ENCODE measurements at regions not wholly inside any gene's neighbourhood (a gene's known extent, or its start where the extent isn't known, plus 50 kb on each side); places are given as distances from the start of the nearest gene placed in this dataset.
"Not testable (repeated sequence)": the region's sequence is repeated elsewhere in the genome, so short reads cannot be mapped to it uniquely, and the experiment has no call there.

GRCh38 chr4:31499216-31499615, 779.0 kb downstream of the PCDH7 start:
- not testable (repeated sequence) for DNase-seq (ENCODE audit: low spot score)

GRCh38 chr4:31516520-31516919, 796.4 kb downstream of the PCDH7 start:
- no peak for DNase-seq (ENCODE audit: low spot score)

- no peak for DNase-seq (ENCODE audit: low spot score)
Observed at GRCh38 chr4:31518796-31519250, 798.7 kb downstream of the PCDH7 start.

- peak; percentile 60 for DNase-seq (ENCODE audit: low spot score)
Observed at GRCh38 chr4:31530555-31530954, 810.4 kb downstream of the PCDH7 start.

GRCh38 chr4:31538877-31539276, 818.7 kb downstream of the PCDH7 start:
- no peak for DNase-seq (ENCODE audit: low spot score)

GRCh38 chr4:31539284-31540069, 819.3 kb downstream of the PCDH7 start:
- no peak for DNase-seq (ENCODE audit: low spot score)

GRCh38 chr4:31545330-31545729, 825.2 kb downstream of the PCDH7 start:
- no peak for DNase-seq (ENCODE audit: low spot score)

GRCh38 chr4:31545755-31546154, 825.6 kb downstream of the PCDH7 start:
- DNase-seq (ENCODE audit: low spot score): no peak

- DNase-seq (ENCODE audit: low spot score): no peak
Observed at GRCh38 chr4:31548021-31548420, 827.9 kb downstream of the PCDH7 start.

- no peak for DNase-seq (ENCODE audit: low spot score)
Observed at GRCh38 chr4:31548823-31549222, 828.7 kb downstream of the PCDH7 start.

- DNase-seq (ENCODE audit: low spot score): no peak
Observed at GRCh38 chr4:31549256-31549655, 829.1 kb downstream of the PCDH7 start.

GRCh38 chr4:31557437-31557836, 837.3 kb downstream of the PCDH7 start:
- no peak for DNase-seq (ENCODE audit: low spot score)

- no peak for DNase-seq (ENCODE audit: low spot score)
Observed at GRCh38 chr4:31573554-31573953, 853.4 kb downstream of the PCDH7 start.

- no peak for DNase-seq (ENCODE audit: low spot score)
Observed at GRCh38 chr4:31575504-31575903, 855.3 kb downstream of the PCDH7 start.

- DNase-seq (ENCODE audit: low spot score): no peak
Observed at GRCh38 chr4:31580843-31581242, 860.7 kb downstream of the PCDH7 start.

GRCh38 chr4:31585503-31585902, 865.3 kb downstream of the PCDH7 start:
- no peak for DNase-seq (ENCODE audit: low spot score)

- no peak for DNase-seq (ENCODE audit: low spot score)
Observed at GRCh38 chr4:31592293-31592692, 872.1 kb downstream of the PCDH7 start.

GRCh38 chr4:31595496-31595895, 875.3 kb downstream of the PCDH7 start:
- DNase-seq (ENCODE audit: low spot score): no peak

- no peak for DNase-seq (ENCODE audit: low spot score)
Observed at GRCh38 chr4:31598639-31599038, 878.5 kb downstream of the PCDH7 start.

GRCh38 chr4:31601793-31602192, 881.6 kb downstream of the PCDH7 start:
- no peak for DNase-seq (ENCODE audit: low spot score)

- no peak for DNase-seq (ENCODE audit: low spot score)
Observed at GRCh38 chr4:31613946-31614623, 893.9 kb downstream of the PCDH7 start.

- DNase-seq (ENCODE audit: low spot score): no peak
Observed at GRCh38 chr4:31617667-31618066, 897.5 kb downstream of the PCDH7 start.

- DNase-seq (ENCODE audit: low spot score): no peak
Observed at GRCh38 chr4:31620476-31620875, 900.3 kb downstream of the PCDH7 start.

- no peak for DNase-seq (ENCODE audit: low spot score)
Observed at GRCh38 chr4:31645236-31645635, 925.1 kb downstream of the PCDH7 start.
